ENCODE measurements at regions not wholly inside any gene's neighbourhood (a gene's known extent, or its start where the extent isn't known, plus 50 kb on each side); places are given as distances from the start of the nearest gene placed in this dataset.

GRCh38 chr4:38195911-38196310 lies 235.7 kb downstream of the PTTG2 start:
- no peak overlapping the region for H3K4me3 ChIP-seq (replicated peaks in 1 of 2; ENCODE audit: low read depth in 2 of 2, low read length in 2 of 2)
- TF ChIP-seq, protein P1, sequence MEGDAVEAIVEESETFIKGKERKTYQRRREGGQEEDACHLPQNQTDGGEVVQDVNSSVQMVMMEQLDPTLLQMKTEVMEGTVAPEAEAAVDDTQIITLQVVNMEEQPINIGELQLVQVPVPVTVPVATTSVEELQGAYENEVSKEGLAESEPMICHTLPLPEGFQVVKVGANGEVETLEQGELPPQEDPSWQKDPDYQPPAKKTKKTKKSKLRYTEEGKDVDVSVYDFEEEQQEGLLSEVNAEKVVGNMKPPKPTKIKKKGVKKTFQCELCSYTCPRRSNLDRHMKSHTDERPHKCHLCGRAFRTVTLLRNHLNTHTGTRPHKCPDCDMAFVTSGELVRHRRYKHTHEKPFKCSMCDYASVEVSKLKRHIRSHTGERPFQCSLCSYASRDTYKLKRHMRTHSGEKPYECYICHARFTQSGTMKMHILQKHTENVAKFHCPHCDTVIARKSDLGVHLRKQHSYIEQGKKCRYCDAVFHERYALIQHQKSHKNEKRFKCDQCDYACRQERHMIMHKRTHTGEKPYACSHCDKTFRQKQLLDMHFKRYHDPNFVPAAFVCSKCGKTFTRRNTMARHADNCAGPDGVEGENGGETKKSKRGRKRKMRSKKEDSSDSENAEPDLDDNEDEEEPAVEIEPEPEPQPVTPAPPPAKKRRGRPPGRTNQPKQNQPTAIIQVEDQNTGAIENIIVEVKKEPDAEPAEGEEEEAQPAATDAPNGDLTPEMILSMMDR (IDR thresholded peaks at IDR 0.05; ENCODE audit: low read depth, low read length), result no peak
- DNase-seq (ENCODE audit: low read depth in 2 of 2), result no peak

DNA sequence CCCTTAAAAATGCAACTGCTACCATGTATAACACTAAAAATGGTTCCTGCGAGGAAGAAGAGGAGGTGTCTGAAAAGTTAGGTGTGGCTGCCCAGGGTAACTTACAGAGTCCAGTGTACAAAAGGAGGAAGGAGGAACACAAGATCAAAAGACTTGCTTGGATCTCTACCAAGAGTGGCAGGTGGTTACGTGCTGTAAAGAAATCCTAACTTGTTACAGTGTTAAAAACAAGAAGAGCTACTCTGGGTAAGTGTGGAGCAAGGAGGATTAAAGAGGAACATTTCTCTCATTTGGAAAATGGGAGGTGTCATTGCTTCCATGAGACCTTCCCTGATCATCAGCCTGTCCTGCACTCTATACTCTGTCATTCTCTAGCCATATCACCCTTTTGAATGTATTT lies 242.0 kb downstream of the PTTG2 start:
- TF ChIP-seq, protein P1 (IDR thresholded peaks at IDR 0.05; ENCODE audit: low read depth, low read length), result no peak
- no peak for DNase-seq (ENCODE audit: low read depth in 2 of 2)
- H3K4me3 ChIP-seq (replicated peaks in 1 of 2; ENCODE audit: low read depth in 2 of 2, low read length in 2 of 2), result no peak overlapping the region

DNA sequence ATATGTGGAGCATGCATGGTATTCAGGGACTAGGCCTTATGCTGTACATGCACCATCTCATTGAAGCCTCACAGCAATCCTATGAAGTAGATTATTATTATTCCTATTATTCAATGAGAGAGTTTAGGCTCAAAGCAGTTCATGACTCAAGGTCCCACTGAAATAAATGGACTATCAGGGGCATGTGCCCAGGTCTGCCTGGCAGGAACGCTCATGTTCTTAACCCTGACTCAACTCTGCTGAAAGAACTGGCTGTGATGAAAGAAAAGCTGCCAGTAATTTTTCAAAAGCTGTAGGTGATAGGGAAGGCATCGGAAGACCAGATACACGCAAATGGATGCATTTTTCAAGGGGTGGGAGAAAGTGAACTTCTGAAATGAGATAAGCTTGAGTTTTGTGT lies 243.4 kb downstream of the PTTG2 start:
- TF ChIP-seq, protein P1 (IDR thresholded peaks at IDR 0.05; ENCODE audit: low read depth, low read length), result no peak
- H3K4me3 ChIP-seq (replicated peaks in 1 of 2; ENCODE audit: low read depth in 2 of 2, low read length in 2 of 2), result no peak overlapping the region
- DNase-seq (ENCODE audit: low read depth in 2 of 2), result no peak

- no peak overlapping the region for H3K4me3 ChIP-seq (replicated peaks in 1 of 2; ENCODE audit: low read depth in 2 of 2, low read length in 2 of 2)
- TF ChIP-seq, protein P1 (IDR thresholded peaks at IDR 0.05; ENCODE audit: low read depth, low read length), result no peak
- no peak for DNase-seq (ENCODE audit: low read depth in 2 of 2)
These were observed 244.3 kb downstream of the PTTG2 start for GRCh38 chr4:38204339-38205035.

DNA sequence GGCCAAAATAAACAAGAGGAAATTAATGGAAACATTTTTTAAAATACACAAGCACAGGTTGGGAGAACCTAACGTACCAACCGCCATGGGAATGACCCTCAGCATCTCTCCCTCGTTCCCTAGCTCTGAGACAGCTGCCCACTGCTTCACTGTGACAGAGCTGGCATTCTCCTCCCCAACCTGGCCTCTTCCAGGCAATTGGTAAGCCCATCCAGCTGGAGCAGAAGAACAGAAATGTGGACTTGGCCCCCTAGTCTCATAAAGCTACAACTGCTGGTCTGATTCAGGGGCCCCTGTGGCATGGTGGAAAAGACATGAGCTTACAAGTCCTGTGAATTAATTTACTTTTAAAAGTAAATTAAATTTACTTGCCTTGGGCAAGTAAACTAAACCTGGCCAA lies 245.1 kb downstream of the PTTG2 start:
- DNase-seq (ENCODE audit: low read depth in 2 of 2), result no peak
- TF ChIP-seq, protein P1 (IDR thresholded peaks at IDR 0.05; ENCODE audit: low read depth, low read length), result no peak
- H3K4me3 ChIP-seq (replicated peaks in 1 of 2; ENCODE audit: low read depth in 2 of 2, low read length in 2 of 2), result no peak overlapping the region

DNA sequence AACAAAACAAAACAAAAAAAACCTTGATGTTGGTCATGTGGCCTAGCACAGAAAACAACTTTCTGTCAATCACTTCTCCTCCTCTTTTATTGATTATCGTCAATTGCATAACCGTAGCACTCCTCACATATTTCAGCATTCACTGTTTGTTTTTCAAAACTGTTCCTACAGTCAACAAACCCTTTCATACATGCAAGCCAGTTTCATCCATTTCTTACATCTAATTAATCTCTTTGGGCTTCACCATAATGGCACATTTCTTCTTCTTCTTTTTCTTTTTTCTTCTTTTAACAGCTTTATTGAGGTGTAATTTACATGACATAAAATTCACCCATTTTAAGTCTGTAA lies 246.9 kb downstream of the PTTG2 start:
- DNase-seq (ENCODE audit: low read depth in 2 of 2), result no peak
- TF ChIP-seq, protein P1 (IDR thresholded peaks at IDR 0.05; ENCODE audit: low read depth, low read length), result no peak
- H3K4me3 ChIP-seq (replicated peaks in 1 of 2; ENCODE audit: low read depth in 2 of 2, low read length in 2 of 2), result no peak overlapping the region

GRCh38 chr4:38209654-38210053 lies 249.5 kb downstream of the PTTG2 start:
- no peak for DNase-seq (ENCODE audit: low read depth in 2 of 2)
- TF ChIP-seq, protein P1 (IDR thresholded peaks at IDR 0.05; ENCODE audit: low read depth, low read length), result no peak
- no peak overlapping the region for H3K4me3 ChIP-seq (replicated peaks in 1 of 2; ENCODE audit: low read depth in 2 of 2, low read length in 2 of 2)

Data from cardiac fibroblast (primary cell).